Smooth muscle cell (in vitro differentiated cells): ENCODE measurements at regions not wholly inside any gene's neighbourhood (a gene's known extent, or its start where the extent isn't known, plus 50 kb on each side); places are given as distances from the start of the nearest gene placed in this dataset.

ENCODE experiments used
- DNase-seq: peaks from one replicate; lab custom pipeline; 2025; ENCODE audit not compliant: unreplicated experiment; lab: John Stamatoyannopoulos, UW
- H2AFZ ChIP-seq: fragments of 200-600 bp; sonication (generic); 2 replicates; pipeline ENCODE4 v1.6.0; 2016; ENCODE audit warnings: antibody characterized with exemption, low read depth, mild to moderate bottlenecking
- H3F3A ChIP-seq: fragments of 200-600 bp; sonication (generic); 2 replicates; pipeline ENCODE4 v1.6.0; 2017; ENCODE audit warnings: antibody characterized with exemption, low read depth
- H3K27ac ChIP-seq: fragments of 200-600 bp; sonication (generic); 2 replicates; pipeline ENCODE4 v1.5.1; 2016; ENCODE audit warnings: low read depth, mild to moderate bottlenecking
- H3K27me3 ChIP-seq: fragments of 200-600 bp; sonication (generic); 2 replicates; pipeline ENCODE4 v1.6.1; 2016; ENCODE audit warnings: low read depth, mild to moderate bottlenecking
- H3K36me3 ChIP-seq: fragments of 200-600 bp; sonication (generic); 2 replicates; pipeline ENCODE4 v1.5.1; 2016; ENCODE audit warnings: low read depth
- H3K4me1 ChIP-seq: fragments of 200-600 bp; sonication (generic); 2 replicates; pipeline ENCODE4 v1.5.1; 2016; ENCODE audit warnings: low read depth
- H3K4me2 ChIP-seq: fragments of 200-600 bp; sonication (generic); 2 replicates; pipeline ENCODE4 v1.6.0; 2016; ENCODE audit warnings: mild to moderate bottlenecking
- H3K4me3 ChIP-seq: fragments of 200-600 bp; sonication (generic); 2 replicates; pipeline ENCODE4 v1.5.1; 2016; ENCODE audit warnings: mild to moderate bottlenecking
- H3K79me2 ChIP-seq: fragments of 200-600 bp; sonication (generic); 2 replicates; pipeline ENCODE4 v1.6.0; 2016; ENCODE audit warnings: low read depth, mild to moderate bottlenecking
- H3K9ac ChIP-seq: fragments of 200-600 bp; sonication (generic); 2 replicates; pipeline ENCODE4 v1.6.0; 2016; ENCODE audit warnings: low read depth
- H3K9me3 ChIP-seq: fragments of 200-600 bp; sonication (generic); replicated peaks from 2 replicates; pipeline ENCODE4 v1.5.1; 2016; ENCODE audit warnings: low read depth
- H4K20me1 ChIP-seq: fragments of 200-600 bp; sonication (generic); 2 replicates; pipeline ENCODE4 v1.6.0; 2016; ENCODE audit warnings: low read depth
- CTCF ChIP-seq: fragments of 200-600 bp; sonication (generic); IDR thresholded peaks from 2 replicates; pipeline ENCODE4 v1.5.1; 2017; ENCODE audit warnings: borderline replicate concordance, mild to moderate bottlenecking, antibody characterized with exemption; ENCODE audit not compliant: insufficient read depth, poor library complexity, severe bottlenecking
- WGBS: methylation state at CpG from one replicate; pipeline ENCODE4 v1.1.7; 2016; ENCODE audit warnings: low lambda C conversion rate; 5-methylcytosine and 5-hydroxymethylcytosine counted together

- Histone ChIP-seq H3K79me2 (no peaks in the 10 kb centered on the region), H3K4me3 (no peak overlapping the region), H3K4me2 (no peak overlapping the region), H3K9ac (no peak overlapping the region), H3K36me3 (no peaks in the 10 kb centered on the region), H3K27me3 (no peaks in the 10 kb centered on the region), H3K27ac (no peak overlapping the region), H2AFZ (no peak overlapping the region), H3F3A (no peaks in the 10 kb centered on the region), H3K4me1 (no peaks in the 10 kb centered on the region), H3K9me3 (no peaks in the 10 kb centered on the region), H4K20me1 (no peaks in the 10 kb centered on the region)
- WGBS, result 85% methylated on average over 2 of the region's 2 CpGs
- no peak for TF ChIP-seq CTCF
- DNase-seq, result no peak
Measured at GRCh38 chr4:79756140-79756895, 316.7 kb downstream of the ANTXR2 start.

- Histone ChIP-seq H3K27me3 (no peaks in the 10 kb centered on the region), H4K20me1 (no peaks in the 10 kb centered on the region), H3F3A (no peaks in the 10 kb centered on the region), H3K4me2 (no peak overlapping the region), H2AFZ (no peak overlapping the region), H3K9ac (no peak overlapping the region), H3K36me3 (no peaks in the 10 kb centered on the region), H3K9me3 (no peaks in the 10 kb centered on the region), H3K27ac (no peak overlapping the region), H3K4me3 (no peak overlapping the region), H3K79me2 (no peaks in the 10 kb centered on the region), H3K4me1 (no peaks in the 10 kb centered on the region)
- no peak for DNase-seq
- WGBS, result 89% methylated on average over 2 of the region's 2 CpGs
- TF ChIP-seq CTCF, result no peak
Measured at GRCh38 chr4:79748835-79749234, 324.2 kb downstream of the ANTXR2 start.

- no peak overlapping the region for H3K4me3 ChIP-seq
- H3K27me3 ChIP-seq, result no peaks in the 10 kb centered on the region
- no peaks in the 10 kb centered on the region for H3K79me2 ChIP-seq
- DNase-seq, result no peak
- H3K9me3 ChIP-seq, result no peaks in the 10 kb centered on the region
- no peak overlapping the region for H3K27ac ChIP-seq
- no peaks in the 10 kb centered on the region for H4K20me1 ChIP-seq
- no peaks in the 10 kb centered on the region for H3F3A ChIP-seq
- H3K4me1 ChIP-seq, result no peaks in the 10 kb centered on the region
- no peak overlapping the region for H2AFZ ChIP-seq
- no peaks in the 10 kb centered on the region for H3K36me3 ChIP-seq
- no peak overlapping the region for H3K9ac ChIP-seq
- TF ChIP-seq CTCF, result no peak
- H3K4me2 ChIP-seq, result no peak overlapping the region
Measured at GRCh38 chr4:79747252-79747651, 325.8 kb downstream of the ANTXR2 start.

- Histone ChIP-seq H3K9me3 (no peaks in the 10 kb centered on the region), H3F3A (no peaks in the 10 kb centered on the region), H3K36me3 (no peaks in the 10 kb centered on the region), H2AFZ (no peak overlapping the region), H3K4me2 (no peak overlapping the region), H3K9ac (no peak overlapping the region), H3K4me1 (no peaks in the 10 kb centered on the region), H4K20me1 (no peaks in the 10 kb centered on the region), H3K4me3 (no peak overlapping the region), H3K27me3 (no peaks in the 10 kb centered on the region), H3K79me2 (no peaks in the 10 kb centered on the region), H3K27ac (no peak overlapping the region)
- TF ChIP-seq CTCF, result no peak
- DNase-seq, result no peak
- 87% methylated on average over 8 of the region's 8 CpGs for WGBS
Measured at GRCh38 chr4:79743014-79743413, 330.0 kb downstream of the ANTXR2 start.
